Ovary (tissue), 7 donors: ENCODE measurements at regions not wholly inside any gene's neighbourhood (a gene's known extent, or its start where the extent isn't known, plus 50 kb on each side); places are given as distances from the start of the nearest gene placed in this dataset.

Source experiments
- DNase-seq, 5 donors: peaks; one replicate each; pipeline ENCODE4 v3.0.0-alpha.2; 2019 to 2020
- H3K27ac ChIP-seq, 2 donors: fragments of 200-600 bp; one replicate each; pipeline versions ENCODE4 v1.5.1 to v1.8.0; 2019 to 2022
- H3K27me3 ChIP-seq: fragments of 200-600 bp; one replicate; pipeline ENCODE4 v1.8.0; 2022
- H3K36me3 ChIP-seq: fragments of 200-600 bp; sonication (generic); one replicate; pipeline ENCODE4 v1.5.1; 2019
- H3K4me1 ChIP-seq: one replicate; pipeline ENCODE4 v1.8.1; 2013; ENCODE audit warnings: mild to moderate bottlenecking, moderate library complexity; ENCODE audit not compliant: insufficient read depth
- H3K4me3 ChIP-seq: fragments of 200-600 bp; sonication (generic); one replicate; pipeline ENCODE4 v1.5.1; 2017
- H3K9me3 ChIP-seq, 2 donors: fragments of 200-600 bp in 1 of 2; sonication (generic) in 1 of 2; one replicate each; pipeline versions ENCODE4 v1.5.1 to v1.8.1; 2013 to 2019; ENCODE audit warnings: mild to moderate bottlenecking in 1 of 2, moderate library complexity in 1 of 2
- EP300 ChIP-seq: sonication (generic); formaldehyde crosslinking; IDR thresholded peaks from one replicate; pipeline ENCODE4 v1.6.1; 2017; ENCODE audit warnings: antibody characterized with exemption
- POLR2A ChIP-seq: fragments of 450-650 bp; IDR thresholded peaks from one replicate; pipeline ENCODE4 v1.6.1; 2017; ENCODE audit warnings: antibody characterized with exemption, mild to moderate bottlenecking, moderate library complexity
- WGBS, 3 donors: extraction: QIAGEN DNeasy Blood & Tissue Kit in 1 of 3; methylation state at CpG; one replicate each; pipeline versions ENCODE4 v1.1.5 to v1.1.7; 2013 to 2017; 5-methylcytosine and 5-hydroxymethylcytosine counted together
- intact Hi-C, 4 donors: fragments of 100-400 bp; cut with DNase I; formaldehyde crosslinking; loops; one replicate each; pipeline versions ENCODE4 v1.11.0 to v1.15.1; 2022 to 2023
- TF ChIP-seq, protein P1 (sequence below), 3 donors: fragments of 450-650 bp in 2 of 3; fragments of 200-600 bp in 1 of 3; IDR thresholded peaks; one replicate each; pipeline versions ENCODE4 v1.5.1 to v1.8.0; 2016 to 2022; ENCODE audit warnings: antibody characterized with exemption in 3 of 3, mild to moderate bottlenecking in 1 of 3
- donor health status: DM: no; HTN: no; CAD: no; lungs with moderate emphysema.
- donor health status: DM: no; HTN: no; CAD: no.
- donor health status: Bipolar disorder and iron deficiency.
- donor health status: DM: no; HTN: no; CAD: no.
- donor health status: DM: yes; HTN: yes; CAD: no.

DNA sequence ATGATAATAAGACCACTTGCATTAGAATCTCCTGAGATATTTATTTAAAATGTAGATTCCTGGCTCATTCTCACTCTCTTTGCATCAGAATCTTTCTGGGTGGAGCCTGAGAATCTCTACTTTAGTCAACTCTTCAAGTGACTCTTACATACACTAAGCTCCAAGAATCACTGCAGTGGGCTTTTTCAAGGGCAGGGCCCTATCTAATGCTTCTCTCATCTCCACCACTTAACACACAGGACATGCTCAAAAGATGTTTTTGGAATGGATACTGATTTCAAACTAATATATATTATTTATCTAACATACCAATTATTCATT, 68.9 kb upstream of the GAP43 start:
- intact Hi-C loops = no loop called here
- no peaks in the 10 kb centered on the region for H3K36me3 ChIP-seq
- no peak overlapping the region for H3K4me3 ChIP-seq
- H3K27me3 ChIP-seq = no peaks in the 10 kb centered on the region
- no peak for DNase-seq
- no peaks in the 10 kb centered on the region for H3K9me3 ChIP-seq
- no peaks in the 10 kb centered on the region for H3K4me1 ChIP-seq
- H3K27ac ChIP-seq = no peak overlapping the region
- TF ChIP-seq, protein P1, sequence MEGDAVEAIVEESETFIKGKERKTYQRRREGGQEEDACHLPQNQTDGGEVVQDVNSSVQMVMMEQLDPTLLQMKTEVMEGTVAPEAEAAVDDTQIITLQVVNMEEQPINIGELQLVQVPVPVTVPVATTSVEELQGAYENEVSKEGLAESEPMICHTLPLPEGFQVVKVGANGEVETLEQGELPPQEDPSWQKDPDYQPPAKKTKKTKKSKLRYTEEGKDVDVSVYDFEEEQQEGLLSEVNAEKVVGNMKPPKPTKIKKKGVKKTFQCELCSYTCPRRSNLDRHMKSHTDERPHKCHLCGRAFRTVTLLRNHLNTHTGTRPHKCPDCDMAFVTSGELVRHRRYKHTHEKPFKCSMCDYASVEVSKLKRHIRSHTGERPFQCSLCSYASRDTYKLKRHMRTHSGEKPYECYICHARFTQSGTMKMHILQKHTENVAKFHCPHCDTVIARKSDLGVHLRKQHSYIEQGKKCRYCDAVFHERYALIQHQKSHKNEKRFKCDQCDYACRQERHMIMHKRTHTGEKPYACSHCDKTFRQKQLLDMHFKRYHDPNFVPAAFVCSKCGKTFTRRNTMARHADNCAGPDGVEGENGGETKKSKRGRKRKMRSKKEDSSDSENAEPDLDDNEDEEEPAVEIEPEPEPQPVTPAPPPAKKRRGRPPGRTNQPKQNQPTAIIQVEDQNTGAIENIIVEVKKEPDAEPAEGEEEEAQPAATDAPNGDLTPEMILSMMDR (IDR thresholded peaks at IDR 0.05) = no peak
- TF ChIP-seq EP300 = no peak
- TF ChIP-seq POLR2A = no peak

DNA sequence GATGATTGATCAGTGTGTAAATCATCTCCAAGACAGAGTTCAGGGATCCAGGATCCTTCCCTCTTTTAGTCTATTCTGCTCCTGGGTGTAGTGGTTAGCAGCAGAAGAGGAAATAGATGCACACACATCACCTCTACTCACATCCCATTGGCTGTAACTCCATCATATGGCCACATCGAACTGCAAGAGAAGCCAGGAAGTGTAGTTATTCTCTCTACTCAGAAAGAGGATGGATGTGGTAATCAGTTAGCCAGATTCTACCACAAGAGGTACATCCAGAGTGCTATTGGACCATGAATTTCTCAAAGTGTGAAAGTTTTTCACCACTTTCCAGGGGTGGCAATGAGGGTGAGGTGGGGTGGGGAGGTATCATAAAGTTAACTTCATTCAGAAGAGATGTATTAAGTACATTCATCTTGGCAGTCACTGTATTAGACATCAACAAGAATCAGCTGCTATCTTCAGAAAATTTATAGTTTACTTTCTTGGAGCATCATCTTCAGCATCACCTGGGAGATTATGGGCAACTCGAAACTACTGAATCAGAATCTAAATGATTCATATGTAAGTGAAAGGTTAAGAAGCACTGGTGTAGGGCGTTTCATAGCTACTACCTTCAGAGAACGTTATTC, 60.6 kb upstream of the GAP43 start:
- Histone ChIP-seq H3K27ac (no peak overlapping the region), H3K4me3 (no peak overlapping the region), H3K27me3 (no peaks in the 10 kb centered on the region), H3K36me3 (no peaks in the 10 kb centered on the region), H3K9me3 (no peaks in the 10 kb centered on the region), H3K4me1 (no peaks in the 10 kb centered on the region)
- intact Hi-C loops = no loop called here
- WGBS, 3 donors = 79 to 87% (median 84%) methylated on average over 4 of the region's 4 CpGs
- no peak for DNase-seq
- TF ChIP-seq POLR2A (no peak), EP300 (no peak)
- TF ChIP-seq, protein P1 (IDR thresholded peaks at IDR 0.05) = no peak

DNA sequence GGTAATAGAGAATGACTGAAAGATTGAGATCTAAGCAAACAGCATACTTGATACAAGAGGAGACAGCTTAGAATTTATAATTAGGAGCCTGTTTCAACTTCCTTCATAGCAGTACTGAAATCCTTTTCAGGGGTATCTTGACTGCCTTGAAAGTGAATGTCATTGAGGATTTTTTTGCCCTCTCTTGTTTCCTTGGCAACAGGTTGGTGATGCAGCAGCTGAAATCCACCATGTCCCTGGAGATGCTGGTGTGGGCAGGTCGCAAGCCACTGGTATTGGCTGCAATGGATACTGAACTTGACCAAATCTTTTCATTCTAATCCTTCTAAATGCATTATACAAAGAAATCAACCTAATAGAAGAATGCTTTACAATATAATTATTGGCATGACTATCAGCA, 59.3 kb upstream of the GAP43 start:
- Histone ChIP-seq H3K27ac (no peak overlapping the region), H3K4me1 (no peaks in the 10 kb centered on the region), H3K36me3 (no peaks in the 10 kb centered on the region), H3K4me3 (no peak overlapping the region), H3K9me3 (no peaks in the 10 kb centered on the region), H3K27me3 (no peaks in the 10 kb centered on the region)
- TF ChIP-seq EP300 (no peak), POLR2A (no peak)
- TF ChIP-seq, protein P1 (IDR thresholded peaks at IDR 0.05) = no peak
- intact Hi-C loops = no loop called here
- DNase-seq = no peak
- 91 to 97% (median 91%) methylated on average over 1 of the region's 1 CpG for WGBS, 3 donors

DNA sequence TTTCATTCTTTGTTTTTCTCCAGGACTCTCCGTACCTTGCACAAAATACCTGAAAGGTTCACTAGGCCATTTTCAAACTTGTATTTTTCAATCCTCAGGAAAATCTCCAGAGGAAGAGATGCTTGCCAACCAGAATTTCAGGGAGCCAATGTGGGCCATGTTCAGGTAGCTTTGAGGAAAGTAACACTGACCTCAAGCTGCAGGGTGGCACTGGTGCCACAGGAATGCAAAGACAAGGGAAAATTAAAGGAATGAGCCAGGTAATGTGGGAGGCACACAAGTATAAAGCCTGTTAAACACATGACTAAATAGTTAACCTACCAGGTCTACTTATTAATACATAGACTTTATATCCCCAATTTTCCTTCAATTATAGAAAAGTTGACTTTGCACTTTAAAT, 51.9 kb upstream of the GAP43 start:
- WGBS, 3 donors = 76 to 90% (median 80%) methylated on average over 1 of the region's 1 CpG
- H3K27me3 ChIP-seq = no peaks in the 10 kb centered on the region
- no peaks in the 10 kb centered on the region for H3K4me1 ChIP-seq
- intact Hi-C loops = no loop called here
- TF ChIP-seq, protein P1 (IDR thresholded peaks at IDR 0.05) = no peak
- TF ChIP-seq EP300 = no peak
- TF ChIP-seq POLR2A = no peak
- H3K27ac ChIP-seq = no peak overlapping the region
- no peak overlapping the region for H3K4me3 ChIP-seq
- no peaks in the 10 kb centered on the region for H3K36me3 ChIP-seq
- no peak for DNase-seq
- H3K9me3 ChIP-seq = no peaks in the 10 kb centered on the region
